Vagina (tissue), 2 donors: ENCODE measurements at regions not wholly inside any gene's neighbourhood (a gene's known extent, or its start where the extent isn't known, plus 50 kb on each side); places are given as distances from the start of the nearest gene placed in this dataset.

Source experiments
- DNase-seq, 2 donors: peaks; one replicate each; pipeline ENCODE4 v3.0.0-alpha.2; 2017; ENCODE audit errors: extremely low spot score in 2 of 2
- H3K27ac ChIP-seq: fragments of 200-600 bp; sonication (generic); one replicate; pipeline ENCODE4 v1.5.1; 2019
- H3K27me3 ChIP-seq: fragments of 200-600 bp; sonication (generic); one replicate; pipeline ENCODE4 v1.5.1; 2019
- H3K36me3 ChIP-seq, 2 donors: fragments of 200-600 bp; sonication (generic); one replicate each; pipeline ENCODE4 v1.5.1; 2017 to 2019
- H3K4me1 ChIP-seq: fragments of 200-600 bp; sonication (generic); one replicate; pipeline ENCODE4 v1.5.1; 2019
- H3K4me3 ChIP-seq, 2 donors: fragments of 200-600 bp; sonication (generic); 1 replicate in 1 of 2; 2 replicates in 1 of 2; pipeline ENCODE4 v1.5.1; 2016 to 2019
- H3K9me3 ChIP-seq: fragments of 200-600 bp; sonication (generic); one replicate; pipeline ENCODE4 v1.5.1; 2019
- CTCF ChIP-seq, 3 experiments: fragments of 450-650 bp in 2 of 3; fragments of 200-600 bp in 1 of 3; sonication (generic) in 1 of 3; IDR thresholded peaks; one replicate each; pipeline ENCODE4 v1.5.1; 2017 to 2019; ENCODE audit warnings: antibody characterized with exemption in 3 of 3, mild to moderate bottlenecking in 2 of 3, moderate library complexity in 2 of 3
- POLR2A ChIP-seq, 2 donors: fragments of 450-650 bp; IDR thresholded peaks; one replicate each; pipeline ENCODE4 v1.6.1; 2017; ENCODE audit warnings: antibody characterized with exemption in 2 of 2, mild to moderate bottlenecking in 2 of 2, moderate library complexity in 2 of 2
- POLR2AphosphoS5 ChIP-seq, 2 donors: sonication (generic); formaldehyde crosslinking; IDR thresholded peaks; one replicate each; pipeline ENCODE4 v1.9.0; 2017; ENCODE audit warnings: antibody characterized with exemption in 2 of 2, mild to moderate bottlenecking in 2 of 2, low read depth in 1 of 2; ENCODE audit not compliant: insufficient read depth in 1 of 2
- intact Hi-C: fragments of 100-400 bp; cut with DNase I; formaldehyde crosslinking; loops from one replicate; pipeline ENCODE4 v1.15.1; 2023

- no peak overlapping the region for H3K4me3 ChIP-seq
- H3K36me3 ChIP-seq: no peaks in the 10 kb centered on the region
- no peaks in the 10 kb centered on the region for H3K27me3 ChIP-seq
- intact Hi-C loops: no loop called here
- TF ChIP-seq POLR2A (IDR thresholded peaks at IDR 0.05) (no peak), POLR2AphosphoS5 (IDR thresholded peaks at IDR 0.05; ENCODE audit: insufficient read depth in 1 of 2, low read depth in 1 of 2) (no peak), CTCF (IDR thresholded peaks at IDR 0.05) (no peak)
- no peaks in the 10 kb centered on the region for H3K9me3 ChIP-seq
- peaks cover 11% of the 10 kb centered on the region for H3K4me1 ChIP-seq
- no peak overlapping the region for H3K27ac ChIP-seq
- no peak for DNase-seq
Observed at GRCh38 chr14:32020882-32021281, 56.2 kb upstream of the ARHGAP5 start.

GRCh38 chr14:32021341-32021740 is 55.8 kb upstream of the ARHGAP5 start:
- H3K27me3 ChIP-seq: no peaks in the 10 kb centered on the region
- no peaks in the 10 kb centered on the region for H3K9me3 ChIP-seq
- TF ChIP-seq POLR2AphosphoS5 (IDR thresholded peaks at IDR 0.05; ENCODE audit: insufficient read depth in 1 of 2, low read depth in 1 of 2) (no peak), CTCF (IDR thresholded peaks at IDR 0.05) (no peak), POLR2A (IDR thresholded peaks at IDR 0.05) (no peak)
- H3K4me1 ChIP-seq: peaks cover 11% of the 10 kb centered on the region
- H3K4me3 ChIP-seq: no peak overlapping the region
- DNase-seq: no peak
- no peaks in the 10 kb centered on the region for H3K36me3 ChIP-seq
- no peak overlapping the region for H3K27ac ChIP-seq
- intact Hi-C loops: no loop called here

GRCh38 chr14:32022525-32022924 is 54.6 kb upstream of the ARHGAP5 start:
- TF ChIP-seq POLR2A (IDR thresholded peaks at IDR 0.05) (no peak), CTCF (IDR thresholded peaks at IDR 0.05) (no peak), POLR2AphosphoS5 (IDR thresholded peaks at IDR 0.05; ENCODE audit: insufficient read depth in 1 of 2, low read depth in 1 of 2) (no peak)
- H3K36me3 ChIP-seq: no peaks in the 10 kb centered on the region
- no peaks in the 10 kb centered on the region for H3K27me3 ChIP-seq
- H3K4me1 ChIP-seq: peaks cover 11% of the 10 kb centered on the region
- H3K4me3 ChIP-seq: no peak overlapping the region
- no peak overlapping the region for H3K27ac ChIP-seq
- no peak for DNase-seq
- intact Hi-C loops: no loop called here
- H3K9me3 ChIP-seq: no peaks in the 10 kb centered on the region

GRCh38 chr14:32022938-32023466 is 54.1 kb upstream of the ARHGAP5 start:
- Histone ChIP-seq H3K4me1 (peaks cover 11% of the 10 kb centered on the region), H3K4me3 (no peak overlapping the region), H3K36me3 (no peaks in the 10 kb centered on the region), H3K27me3 (no peaks in the 10 kb centered on the region), H3K9me3 (no peaks in the 10 kb centered on the region), H3K27ac (no peak overlapping the region)
- TF ChIP-seq POLR2A (IDR thresholded peaks at IDR 0.05) (no peak), CTCF (IDR thresholded peaks at IDR 0.05) (no peak), POLR2AphosphoS5 (IDR thresholded peaks at IDR 0.05; ENCODE audit: insufficient read depth in 1 of 2, low read depth in 1 of 2) (peak in 1 of 2 donors; percentile 76)
- DNase-seq: no peak
- intact Hi-C loops: no loop called here

GRCh38 chr14:32023540-32023939 is 53.6 kb upstream of the ARHGAP5 start:
- Histone ChIP-seq H3K4me3 (no peak overlapping the region), H3K27me3 (no peaks in the 10 kb centered on the region), H3K27ac (no peak overlapping the region), H3K9me3 (no peaks in the 10 kb centered on the region), H3K4me1 (peaks cover 11% of the 10 kb centered on the region), H3K36me3 (no peaks in the 10 kb centered on the region)
- no peak for TF ChIP-seq POLR2AphosphoS5 (IDR thresholded peaks at IDR 0.05; ENCODE audit: insufficient read depth in 1 of 2, low read depth in 1 of 2)
- no peak for TF ChIP-seq CTCF (IDR thresholded peaks at IDR 0.05)
- no peak for TF ChIP-seq POLR2A (IDR thresholded peaks at IDR 0.05)
- intact Hi-C loops: no loop called here
- no peak for DNase-seq
